Hepatocyte (in vitro differentiated cells): ENCODE measurements at regions not wholly inside any gene's neighbourhood (a gene's known extent, or its start where the extent isn't known, plus 50 kb on each side); places are given as distances from the start of the nearest gene placed in this dataset.

Experiments used
- DNase-seq: peaks from one replicate; pipeline ENCODE4 v3.0.0-alpha.2; 2016; ENCODE audit warnings: low spot score
- H2AFZ ChIP-seq: fragments of 200-600 bp; sonication (generic); 2 replicates; pipeline ENCODE4 v1.6.0; 2016; ENCODE audit warnings: antibody characterized with exemption, mild to moderate bottlenecking
- H3K27ac ChIP-seq: fragments of 200-600 bp; sonication (generic); 2 replicates; pipeline ENCODE4 v1.5.1; 2016; ENCODE audit warnings: mild to moderate bottlenecking
- H3K27me3 ChIP-seq: fragments of 200-600 bp; sonication (generic); 2 replicates; pipeline ENCODE4 v1.6.1; 2016
- H3K36me3 ChIP-seq: fragments of 200-600 bp; sonication (generic); replicated peaks from 2 replicates; pipeline ENCODE4 v1.5.1; 2016; ENCODE audit warnings: low read depth; ENCODE audit not compliant: insufficient read depth
- H3K4me1 ChIP-seq: fragments of 200-600 bp; sonication (generic); 2 replicates; pipeline ENCODE4 v1.5.1; 2016; ENCODE audit warnings: mild to moderate bottlenecking, moderate library complexity; ENCODE audit not compliant: insufficient read depth
- H3K4me2 ChIP-seq: fragments of 200-600 bp; sonication (generic); 2 replicates; pipeline ENCODE4 v1.6.0; 2016
- H3K4me3 ChIP-seq: fragments of 200-600 bp; sonication (generic); 2 replicates; pipeline ENCODE4 v1.5.1; 2016; ENCODE audit warnings: mild to moderate bottlenecking
- H3K79me2 ChIP-seq: fragments of 200-600 bp; sonication (generic); 2 replicates; pipeline ENCODE4 v1.6.0; 2017; ENCODE audit warnings: mild to moderate bottlenecking
- H3K9me2 ChIP-seq: fragments of 200-600 bp; sonication (generic); replicated peaks from 2 replicates; pipeline ENCODE4 v1.6.0; 2017; ENCODE audit warnings: mild to moderate bottlenecking; ENCODE audit not compliant: insufficient read depth
- H3K9me3 ChIP-seq: fragments of 200-600 bp; sonication (generic); 2 replicates; pipeline ENCODE4 v1.5.1; 2016; ENCODE audit warnings: low read depth, mild to moderate bottlenecking
- H4K20me1 ChIP-seq: fragments of 200-600 bp; sonication (generic); 2 replicates; pipeline ENCODE4 v1.6.0; 2016; ENCODE audit warnings: mild to moderate bottlenecking; ENCODE audit not compliant: insufficient read depth, poor library complexity, severe bottlenecking
- EZH2 ChIP-seq: fragments of 200-600 bp; sonication (generic); IDR thresholded peaks from 2 replicates; pipeline ENCODE4 v1.6.1; 2016; ENCODE audit warnings: antibody characterized with exemption, mild to moderate bottlenecking, borderline replicate concordance
- EZH2phosphoT487 ChIP-seq: fragments of 200-600 bp; sonication (generic); IDR thresholded peaks from one replicate; pipeline ENCODE4 v1.6.1; 2018; ENCODE audit warnings: antibody characterized with exemption, mild to moderate bottlenecking, low read depth, moderate library complexity; ENCODE audit not compliant: unreplicated experiment, severe bottlenecking
- WGBS: methylation state at CpG from one replicate; pipeline ENCODE4 v1.1.6; 2016; ENCODE audit warnings: low lambda C conversion rate; ENCODE audit errors: missing lambda C conversion rate; 5-methylcytosine and 5-hydroxymethylcytosine counted together
- TF ChIP-seq, protein P1 (sequence below): fragments of 200-600 bp; sonication (generic); IDR thresholded peaks from 2 replicates; pipeline ENCODE4 v1.5.1; 2016; ENCODE audit warnings: antibody characterized with exemption, mild to moderate bottlenecking; ENCODE audit not compliant: poor library complexity

DNA sequence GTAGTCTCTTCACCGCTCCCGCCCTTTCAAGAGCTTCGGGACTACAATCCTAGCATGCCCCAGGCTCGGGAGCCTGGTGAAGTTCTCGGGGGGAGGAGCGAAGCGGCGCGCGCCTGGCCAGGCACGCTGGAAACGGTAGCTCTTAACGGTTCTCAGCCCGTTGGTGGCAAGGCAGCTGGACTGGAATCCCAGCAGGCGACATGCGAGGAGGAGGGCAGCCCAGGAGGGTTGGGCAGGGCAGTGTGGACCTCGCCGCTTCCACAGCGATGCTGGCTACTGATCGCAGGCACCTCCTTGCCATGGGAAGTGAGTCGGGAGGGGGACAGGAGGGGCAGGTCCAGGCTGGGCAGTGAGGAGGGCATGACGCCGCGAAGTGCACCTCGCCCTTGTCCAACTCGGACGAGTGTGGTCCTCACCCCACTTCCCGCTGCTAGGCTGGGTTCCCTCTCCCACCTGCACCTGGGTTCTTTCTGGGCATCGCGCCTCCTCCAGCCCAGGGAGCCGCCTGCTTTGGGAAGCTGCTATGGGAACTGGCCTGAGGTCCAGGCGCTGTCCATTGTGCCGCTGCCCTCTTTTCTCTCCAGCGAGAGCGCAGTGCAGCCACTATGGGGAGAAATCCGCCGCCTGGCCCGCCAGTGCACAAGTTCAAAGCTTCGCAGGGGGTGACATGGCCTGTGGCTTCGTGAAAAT is 367.8 kb upstream of the NUPR2 start:
- H3K79me2 ChIP-seq, result no peaks in the 10 kb centered on the region
- no peak overlapping the region for H3K4me2 ChIP-seq
- WGBS, result 94% methylated on average over 34 of the region's 40 CpGs
- DNase-seq, result no peak
- H3K9me2 ChIP-seq, result no peaks in the 10 kb centered on the region
- TF ChIP-seq, protein P1, sequence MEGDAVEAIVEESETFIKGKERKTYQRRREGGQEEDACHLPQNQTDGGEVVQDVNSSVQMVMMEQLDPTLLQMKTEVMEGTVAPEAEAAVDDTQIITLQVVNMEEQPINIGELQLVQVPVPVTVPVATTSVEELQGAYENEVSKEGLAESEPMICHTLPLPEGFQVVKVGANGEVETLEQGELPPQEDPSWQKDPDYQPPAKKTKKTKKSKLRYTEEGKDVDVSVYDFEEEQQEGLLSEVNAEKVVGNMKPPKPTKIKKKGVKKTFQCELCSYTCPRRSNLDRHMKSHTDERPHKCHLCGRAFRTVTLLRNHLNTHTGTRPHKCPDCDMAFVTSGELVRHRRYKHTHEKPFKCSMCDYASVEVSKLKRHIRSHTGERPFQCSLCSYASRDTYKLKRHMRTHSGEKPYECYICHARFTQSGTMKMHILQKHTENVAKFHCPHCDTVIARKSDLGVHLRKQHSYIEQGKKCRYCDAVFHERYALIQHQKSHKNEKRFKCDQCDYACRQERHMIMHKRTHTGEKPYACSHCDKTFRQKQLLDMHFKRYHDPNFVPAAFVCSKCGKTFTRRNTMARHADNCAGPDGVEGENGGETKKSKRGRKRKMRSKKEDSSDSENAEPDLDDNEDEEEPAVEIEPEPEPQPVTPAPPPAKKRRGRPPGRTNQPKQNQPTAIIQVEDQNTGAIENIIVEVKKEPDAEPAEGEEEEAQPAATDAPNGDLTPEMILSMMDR, result no peak
- H4K20me1 ChIP-seq, result no peaks in the 10 kb centered on the region
- no peaks in the 10 kb centered on the region for H3K4me1 ChIP-seq
- H3K36me3 ChIP-seq, result no peaks in the 10 kb centered on the region
- no peak overlapping the region for H3K27ac ChIP-seq
- H3K4me3 ChIP-seq, result no peak overlapping the region
- H2AFZ ChIP-seq, result no peak overlapping the region
- peaks cover 3% of the 10 kb centered on the region for H3K9me3 ChIP-seq
- no peaks in the 10 kb centered on the region for H3K27me3 ChIP-seq

DNA sequence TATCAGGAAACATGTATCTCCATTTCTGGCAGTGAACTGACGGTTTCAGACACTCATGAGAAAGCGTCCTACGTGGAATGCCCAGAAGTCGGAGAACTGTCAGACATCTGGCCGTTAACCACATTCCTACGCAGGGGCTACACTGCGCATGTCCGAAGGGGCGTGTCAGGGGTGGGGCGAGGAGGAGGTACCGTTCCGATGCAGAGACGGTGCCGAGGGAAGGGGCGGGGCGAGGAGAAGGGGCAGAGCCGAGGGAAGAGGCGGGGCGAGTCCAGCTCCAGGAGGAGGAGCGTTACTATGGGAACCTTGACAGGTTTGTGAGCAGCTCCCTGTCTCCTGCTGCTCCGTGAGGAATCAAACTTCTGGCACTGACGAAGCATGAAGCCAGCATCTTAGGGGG is 366.9 kb upstream of the NUPR2 start:
- Histone ChIP-seq H3K4me1 (no peaks in the 10 kb centered on the region), H3K36me3 (no peaks in the 10 kb centered on the region), H3K27ac (no peak overlapping the region), H3K9me2 (no peaks in the 10 kb centered on the region), H3K9me3 (peaks cover 3% of the 10 kb centered on the region), H3K79me2 (no peaks in the 10 kb centered on the region), H4K20me1 (no peaks in the 10 kb centered on the region), H3K4me3 (no peak overlapping the region), H3K4me2 (no peak overlapping the region), H2AFZ (no peak overlapping the region), H3K27me3 (no peaks in the 10 kb centered on the region)
- DNase-seq, result no peak
- TF ChIP-seq EZH2phosphoT487, result no peak
- TF ChIP-seq, protein P1, result no peak
- TF ChIP-seq EZH2, result no peak
- WGBS, result 88% methylated on average over 20 of the region's 22 CpGs

- Histone ChIP-seq H3K9me3 (peaks cover 3% of the 10 kb centered on the region), H3K9me2 (no peaks in the 10 kb centered on the region), H3K36me3 (no peaks in the 10 kb centered on the region), H4K20me1 (no peaks in the 10 kb centered on the region), H3K4me2 (no peak overlapping the region), H3K4me1 (no peaks in the 10 kb centered on the region), H3K27me3 (no peaks in the 10 kb centered on the region), H2AFZ (no peak overlapping the region), H3K27ac (no peak overlapping the region), H3K79me2 (no peaks in the 10 kb centered on the region), H3K4me3 (no peak overlapping the region)
- TF ChIP-seq EZH2phosphoT487 (no peak), EZH2 (no peak)
- TF ChIP-seq, protein P1, result no peak
- DNase-seq, result no peak
- 55% methylated on average over 3 of the region's 3 CpGs for WGBS
These were observed 363.5 kb upstream of the NUPR2 start for GRCh38 chr7:56479748-56480147.

DNA sequence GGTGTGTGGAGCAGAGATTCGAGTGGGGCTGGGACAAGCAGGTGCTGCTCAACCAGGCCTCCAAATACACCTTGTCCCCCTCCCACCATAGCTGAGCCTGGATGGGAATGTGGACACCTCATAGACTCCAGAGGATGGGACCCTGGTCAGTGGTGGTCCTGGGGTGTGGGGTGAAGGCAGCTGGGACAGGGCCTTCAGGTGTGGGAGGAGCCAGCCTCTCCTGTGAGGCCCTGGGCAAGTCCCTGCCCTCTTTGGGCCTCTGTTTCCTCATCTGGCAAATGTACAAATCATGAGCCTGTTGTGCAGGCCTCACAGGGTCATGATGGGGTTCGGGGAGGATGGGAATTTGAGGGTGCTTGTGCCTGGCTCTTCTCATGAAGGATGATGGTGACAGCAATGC is 362.9 kb upstream of the NUPR2 start:
- no peaks in the 10 kb centered on the region for H3K4me1 ChIP-seq
- H3K9me2 ChIP-seq, result no peaks in the 10 kb centered on the region
- TF ChIP-seq EZH2phosphoT487, result no peak
- TF ChIP-seq, protein P1, result no peak
- TF ChIP-seq EZH2, result no peak
- no peak for DNase-seq
- no peak overlapping the region for H3K27ac ChIP-seq
- no peaks in the 10 kb centered on the region for H3K36me3 ChIP-seq
- WGBS, result 49% methylated on average over 2 of the region's 2 CpGs
- H4K20me1 ChIP-seq, result no peaks in the 10 kb centered on the region
- peaks cover 3% of the 10 kb centered on the region for H3K9me3 ChIP-seq
- no peak overlapping the region for H2AFZ ChIP-seq
- H3K4me2 ChIP-seq, result no peak overlapping the region
- H3K27me3 ChIP-seq, result no peaks in the 10 kb centered on the region
- H3K4me3 ChIP-seq, result no peak overlapping the region
- H3K79me2 ChIP-seq, result no peaks in the 10 kb centered on the region
